Effector memory CD8-positive, alpha-beta T cell (primary cell): ENCODE measurements at regions not wholly inside any gene's neighbourhood (a gene's known extent, or its start where the extent isn't known, plus 50 kb on each side); places are given as distances from the start of the nearest gene placed in this dataset.

Source experiments
- ATAC-seq: fragments of 150-1000 bp; cut with Tn5 transposase; replicated peaks from 2 replicates; pipeline ENCODE4 v1.10.0; 2021; ENCODE audit warnings: mild to moderate bottlenecking, moderate library complexity
- DNase-seq, 3 experiments: peaks; one replicate each; pipeline ENCODE4 v3.0.0; 2021
- H3K27ac Mint-ChIP-seq, 2 donors: one replicate each; pipeline ENCODE4 v1.8.0; 2022; ENCODE audit warnings: mild to moderate bottlenecking in 2 of 2, mixed read lengths in 2 of 2, moderate library complexity in 2 of 2
- H3K27me3 Mint-ChIP-seq, 2 donors: one replicate each; pipeline ENCODE4 v1.8.0; 2022; ENCODE audit warnings: mixed read lengths in 2 of 2
- H3K36me3 Mint-ChIP-seq: one replicate; pipeline ENCODE4 v1.8.0; 2022; ENCODE audit warnings: mild to moderate bottlenecking, moderate library complexity, mixed read lengths; ENCODE audit not compliant: insufficient read depth
- H3K4me1 Mint-ChIP-seq, 2 donors: one replicate each; pipeline ENCODE4 v1.8.0; 2022; ENCODE audit warnings: low read depth in 2 of 2, mixed read lengths in 2 of 2
- H3K4me3 Mint-ChIP-seq, 2 donors: one replicate each; pipeline ENCODE4 v1.8.0; 2022; ENCODE audit warnings: mild to moderate bottlenecking in 2 of 2, mixed read lengths in 2 of 2, moderate library complexity in 2 of 2
- H3K9me3 Mint-ChIP-seq, 2 donors: one replicate each; pipeline ENCODE4 v1.8.0; 2022; ENCODE audit warnings: mixed read lengths in 2 of 2

DNA sequence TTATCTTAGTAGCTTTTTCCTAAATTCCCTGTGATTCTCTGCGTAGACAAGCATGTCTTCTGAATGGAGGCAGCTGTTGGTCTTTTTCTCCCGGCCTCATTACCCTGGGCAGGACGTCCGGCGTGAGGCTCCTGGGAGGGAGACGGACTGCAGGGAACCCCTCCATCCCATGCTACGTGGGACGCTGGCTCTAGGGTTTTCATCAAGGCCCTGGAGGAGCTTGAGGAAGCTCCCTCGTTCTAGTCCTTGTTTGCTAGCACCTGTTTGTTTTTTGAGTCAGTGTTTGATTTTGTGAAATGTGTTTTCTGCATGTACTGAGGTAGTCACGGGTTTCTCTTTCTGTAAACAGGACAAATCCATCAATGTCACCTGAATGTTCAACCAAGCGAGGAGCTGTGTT, 99.3 kb upstream of the TMEM18 start:
- no peak overlapping the region for H3K4me3 Mint-ChIP-seq
- no peak overlapping the region for H3K27ac Mint-ChIP-seq
- H3K9me3 Mint-ChIP-seq, result no peaks in the 10 kb centered on the region
- ATAC-seq (no peak), DNase-seq (no peak)
- H3K27me3 Mint-ChIP-seq, result peaks cover 28 to 50% of the 10 kb centered on the region in 2 donors
- peaks cover 0 to 1% of the 10 kb centered on the region in 2 donors for H3K4me1 Mint-ChIP-seq
- no peaks in the 10 kb centered on the region for H3K36me3 Mint-ChIP-seq

- Mint-ChIP-seq H3K27me3 (peaks cover 26 to 50% of the 10 kb centered on the region in 2 donors), H3K27ac (no peak overlapping the region), H3K36me3 (no peaks in the 10 kb centered on the region), H3K4me1 (peaks cover 0 to 1% of the 10 kb centered on the region in 2 donors), H3K4me3 (no peak overlapping the region), H3K9me3 (no peaks in the 10 kb centered on the region)
- DNase-seq (no peak), ATAC-seq (no peak)
Measured at GRCh38 chr2:776038-776437, 98.8 kb upstream of the TMEM18 start.

DNA sequence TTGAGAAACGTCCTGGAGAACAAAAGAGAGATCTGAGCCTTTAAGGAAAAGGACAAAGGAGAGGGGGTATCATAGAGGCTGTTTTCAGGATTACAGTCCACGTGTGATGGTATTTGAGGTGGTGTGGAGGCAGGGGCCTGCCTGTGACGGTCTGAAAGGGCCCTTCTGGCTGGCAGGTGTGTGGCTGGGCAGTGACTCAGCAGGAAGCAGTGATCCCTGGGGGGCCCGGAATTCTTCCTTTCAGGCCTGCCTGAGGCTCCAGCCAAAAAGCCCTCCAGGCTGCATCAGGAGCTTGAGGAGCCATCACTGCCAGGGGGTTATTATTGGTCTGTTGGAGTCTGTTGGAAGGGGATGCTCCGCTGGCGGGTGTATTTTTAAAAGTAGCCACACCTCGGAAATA, 97.2 kb upstream of the TMEM18 start:
- Mint-ChIP-seq H3K27me3 (peaks cover 20 to 40% of the 10 kb centered on the region in 2 donors), H3K36me3 (no peaks in the 10 kb centered on the region), H3K4me1 (peaks cover 8 to 9% of the 10 kb centered on the region in 2 donors), H3K9me3 (no peaks in the 10 kb centered on the region), H3K4me3 (no peak overlapping the region), H3K27ac (no peak overlapping the region)
- DNase-seq, result no peak
- no peak for ATAC-seq

DNA sequence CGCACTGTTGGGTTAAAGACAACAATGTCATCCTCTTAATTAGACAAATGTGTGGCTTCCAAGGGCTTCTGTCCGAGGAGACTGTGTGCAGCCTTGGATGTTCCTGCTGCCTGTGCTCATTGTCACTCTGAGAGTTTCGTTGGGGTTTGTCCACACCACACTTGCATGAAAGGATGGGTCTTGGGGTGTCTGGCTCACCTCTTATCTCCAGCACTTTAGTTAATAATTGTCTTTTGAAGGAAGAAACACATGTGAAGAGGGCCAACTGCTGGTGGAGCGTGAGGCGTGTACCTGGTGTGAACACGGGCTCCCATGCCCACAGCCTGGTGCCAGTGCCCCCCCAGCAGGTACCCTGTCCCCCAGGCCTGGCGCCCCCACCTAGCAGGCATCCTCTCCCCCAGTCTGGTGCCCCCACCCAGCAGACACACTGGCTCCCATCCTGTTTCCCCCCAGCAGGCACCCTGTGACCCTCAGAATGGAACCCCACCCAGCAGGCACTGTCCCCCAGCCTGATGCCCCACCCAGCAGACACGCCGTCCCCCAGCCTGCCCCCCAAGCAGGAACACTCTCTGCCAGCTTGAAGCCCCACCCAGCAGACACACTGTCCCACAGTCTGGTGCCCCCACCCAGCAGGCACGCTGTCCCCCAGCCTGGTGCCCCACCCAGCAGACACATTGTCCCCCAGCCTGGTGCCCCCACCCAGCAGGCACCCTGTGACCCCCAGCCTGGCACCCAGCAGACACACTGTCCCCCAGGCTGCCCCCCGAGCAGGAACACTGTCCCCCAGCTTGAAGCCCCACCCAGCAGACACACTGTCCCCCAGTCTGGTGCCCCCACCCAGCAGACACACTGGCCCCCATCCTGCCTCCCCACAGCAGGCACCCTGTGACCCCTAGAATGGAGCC, 96.3 kb upstream of the TMEM18 start:
- ATAC-seq (no peak), DNase-seq (no peak)
- Mint-ChIP-seq H3K9me3 (no peaks in the 10 kb centered on the region), H3K36me3 (no peaks in the 10 kb centered on the region), H3K4me1 (peaks cover 9 to 12% of the 10 kb centered on the region in 2 donors), H3K4me3 (no peak overlapping the region), H3K27ac (no peak overlapping the region), H3K27me3 (peaks cover 16 to 35% of the 10 kb centered on the region in 2 donors)

- DNase-seq, result no peak
- Mint-ChIP-seq H3K27ac (no peak overlapping the region), H3K9me3 (no peaks in the 10 kb centered on the region), H3K36me3 (peaks cover 4% of the 10 kb centered on the region), H3K4me1 (peaks cover 20 to 22% of the 10 kb centered on the region in 2 donors), H3K4me3 (no peak overlapping the region), H3K27me3 (peaks cover 6 to 25% of the 10 kb centered on the region in 2 donors)
- no peak for ATAC-seq
Measured at GRCh38 chr2:771538-771937, 94.3 kb upstream of the TMEM18 start.

GRCh38 chr2:770776-771175, 93.6 kb upstream of the TMEM18 start:
- Mint-ChIP-seq H3K36me3 (peaks cover 4% of the 10 kb centered on the region), H3K4me3 (no peak overlapping the region), H3K4me1 (peaks cover 25 to 28% of the 10 kb centered on the region in 2 donors), H3K9me3 (no peaks in the 10 kb centered on the region), H3K27me3 (peaks cover 4 to 27% of the 10 kb centered on the region in 2 donors), H3K27ac (no peak overlapping the region)
- no peak for DNase-seq
- ATAC-seq, result no peak

DNA sequence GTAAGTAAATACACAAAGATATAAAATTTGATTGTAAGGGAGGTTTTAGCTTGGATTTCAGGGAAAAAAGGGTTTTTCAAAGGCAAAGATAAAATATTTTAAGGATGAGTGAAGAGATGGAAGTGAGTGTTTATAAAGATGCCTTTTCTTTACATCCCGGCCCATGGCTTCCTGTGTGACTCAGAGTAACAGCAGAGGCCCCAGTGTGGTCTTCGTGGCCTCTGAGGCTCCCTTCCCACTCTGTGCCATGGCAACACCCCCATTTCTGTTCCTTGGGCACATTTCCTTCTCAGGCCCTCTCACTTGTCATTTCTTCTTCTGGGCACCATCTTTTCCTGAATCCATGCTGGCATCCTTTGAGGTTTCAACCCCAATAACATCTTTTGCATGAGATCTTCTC, 92.6 kb upstream of the TMEM18 start:
- Mint-ChIP-seq H3K4me3 (no peak overlapping the region), H3K27ac (no peak overlapping the region), H3K36me3 (peaks cover 4% of the 10 kb centered on the region), H3K9me3 (no peaks in the 10 kb centered on the region), H3K27me3 (peaks cover 4 to 27% of the 10 kb centered on the region in 2 donors), H3K4me1 (peaks cover 25 to 28% of the 10 kb centered on the region in 2 donors)
- ATAC-seq, result no peak
- no peak for DNase-seq

GRCh38 chr2:768451-768850, 91.2 kb upstream of the TMEM18 start:
- Mint-ChIP-seq H3K36me3 (peaks cover 7% of the 10 kb centered on the region), H3K27me3 (peaks cover 4 to 18% of the 10 kb centered on the region in 2 donors), H3K4me1 (peaks cover 25 to 29% of the 10 kb centered on the region in 2 donors), H3K4me3 (no peak overlapping the region), H3K9me3 (no peaks in the 10 kb centered on the region), H3K27ac (peak overlapping the region in 1 of 2 donors; percentile 11)
- DNase-seq, result no peak
- no peak for ATAC-seq

DNA sequence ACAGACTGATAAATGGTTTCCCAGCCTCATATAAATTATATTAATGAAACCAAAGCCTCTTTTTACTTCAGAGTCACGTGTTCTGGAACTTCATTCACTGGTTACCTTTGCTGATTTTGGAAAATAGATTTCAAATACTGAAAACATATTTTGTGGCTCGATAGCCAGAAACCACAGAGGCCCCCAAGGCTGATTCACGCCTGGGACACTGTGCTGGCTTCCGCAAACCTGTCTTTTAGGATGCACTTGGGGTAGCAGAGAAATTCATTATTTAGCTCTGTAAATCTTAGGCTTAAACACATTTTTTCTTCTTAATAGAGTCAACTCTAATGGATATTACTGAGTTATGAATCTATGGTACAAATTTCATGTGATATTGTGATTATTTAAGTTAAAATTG, 90.7 kb upstream of the TMEM18 start:
- Mint-ChIP-seq H3K27me3 (peaks cover 6 to 18% of the 10 kb centered on the region in 2 donors), H3K9me3 (no peaks in the 10 kb centered on the region), H3K27ac (peak overlapping the region in 1 of 2 donors; percentile 11), H3K36me3 (peaks cover 7% of the 10 kb centered on the region), H3K4me1 (peaks cover 28 to 32% of the 10 kb centered on the region in 2 donors), H3K4me3 (peak overlapping the region in 1 of 2 donors; percentile 10)
- ATAC-seq, result no peak
- DNase-seq, result no peak

DNA sequence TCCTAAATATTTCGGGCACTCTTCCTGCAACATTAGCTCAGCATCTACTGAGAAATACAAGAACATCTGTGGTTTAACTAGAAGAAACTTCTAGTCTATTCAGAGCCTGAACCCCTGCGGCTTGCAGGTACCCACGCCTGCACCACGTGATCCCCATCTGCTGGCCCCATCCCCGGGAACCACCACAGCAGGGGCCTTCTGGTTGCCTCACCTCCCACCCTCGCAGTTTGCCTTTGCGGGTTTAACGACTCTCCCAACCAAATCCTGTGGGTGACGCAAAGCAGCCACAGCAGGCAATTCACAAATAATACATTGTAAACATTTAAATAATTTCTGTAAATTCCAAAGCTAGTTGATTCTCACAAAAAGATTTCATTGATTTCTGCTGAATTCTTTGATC, 90.2 kb upstream of the TMEM18 start:
- H3K36me3 Mint-ChIP-seq, result peaks cover 7% of the 10 kb centered on the region
- H3K9me3 Mint-ChIP-seq, result no peaks in the 10 kb centered on the region
- H3K4me1 Mint-ChIP-seq, result peaks cover 28 to 32% of the 10 kb centered on the region in 2 donors
- peaks cover 6 to 19% of the 10 kb centered on the region in 2 donors for H3K27me3 Mint-ChIP-seq
- peak overlapping the region; percentile 10 to 32 for H3K4me3 Mint-ChIP-seq
- peak; percentile 15 to 24 (median 23) for DNase-seq
- peak overlapping the region in 1 of 2 donors; percentile 80 for H3K27ac Mint-ChIP-seq
- ATAC-seq, result peak; percentile 86

DNA sequence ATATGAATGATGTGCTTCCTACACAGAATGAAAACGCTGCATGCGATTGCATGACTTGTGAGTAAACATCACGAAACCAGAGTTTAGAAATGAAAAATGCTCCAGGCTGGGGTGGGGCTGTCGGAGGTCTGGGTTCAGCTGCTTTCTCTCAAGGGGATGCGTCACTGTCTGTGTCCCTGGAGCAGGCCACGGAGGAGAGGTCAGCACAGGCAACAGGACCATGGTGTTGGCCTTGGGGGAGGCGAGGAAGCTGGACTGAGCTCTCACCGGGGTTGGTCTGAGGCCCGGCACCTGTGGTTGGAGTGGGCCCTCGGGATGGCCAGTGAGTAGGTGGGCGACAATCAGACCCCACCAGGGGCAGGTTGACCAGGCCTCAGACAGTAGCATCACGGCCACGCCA, 89.0 kb upstream of the TMEM18 start:
- H3K4me3 Mint-ChIP-seq, result peak overlapping the region; percentile 39
- no peaks in the 10 kb centered on the region for H3K9me3 Mint-ChIP-seq
- no peak for ATAC-seq
- H3K27ac Mint-ChIP-seq, result peak overlapping the region in 1 of 2 donors; percentile 54
- peaks cover 7% of the 10 kb centered on the region for H3K36me3 Mint-ChIP-seq
- H3K4me1 Mint-ChIP-seq, result peaks cover 28 to 32% of the 10 kb centered on the region in 2 donors
- peaks cover 8 to 26% of the 10 kb centered on the region in 2 donors for H3K27me3 Mint-ChIP-seq
- DNase-seq, result no peak

- H3K36me3 Mint-ChIP-seq, result peaks cover 7% of the 10 kb centered on the region
- no peak overlapping the region for H3K4me3 Mint-ChIP-seq
- DNase-seq, result no peak
- H3K4me1 Mint-ChIP-seq, result peaks cover 28 to 30% of the 10 kb centered on the region in 2 donors
- no peak for ATAC-seq
- H3K27ac Mint-ChIP-seq, result no peak overlapping the region
- peaks cover 13 to 34% of the 10 kb centered on the region in 2 donors for H3K27me3 Mint-ChIP-seq
- no peaks in the 10 kb centered on the region for H3K9me3 Mint-ChIP-seq
Measured at GRCh38 chr2:765369-765768, 88.2 kb upstream of the TMEM18 start.

GRCh38 chr2:763766-764525, 86.7 kb upstream of the TMEM18 start:
- Mint-ChIP-seq H3K4me3 (no peak overlapping the region), H3K36me3 (peaks cover 7% of the 10 kb centered on the region), H3K27ac (peak overlapping the region in 1 of 2 donors; percentile 29), H3K27me3 (peaks cover 22 to 45% of the 10 kb centered on the region in 2 donors), H3K9me3 (no peaks in the 10 kb centered on the region), H3K4me1 (peaks cover 23% of the 10 kb centered on the region in 2 donors)
- DNase-seq (no peak), ATAC-seq (no peak)
